ENCODE measurements at regions not wholly inside any gene's neighbourhood (a gene's known extent, or its start where the extent isn't known, plus 50 kb on each side); places are given as distances from the start of the nearest gene placed in this dataset.
A peak's percentile ranks its signal among the peaks of the same experiment; 100 is the strongest.

- no peak overlapping the region for H2AFZ ChIP-seq (ENCODE audit: low read length)
- H3K9ac ChIP-seq (ENCODE audit: low read depth, low read length, poor library complexity, severe bottlenecking) = no peak overlapping the region
- H4K20me1 ChIP-seq (ENCODE audit: insufficient read depth, low read length, poor library complexity, severe bottlenecking) = no peaks in the 10 kb centered on the region
- H3F3A ChIP-seq (ENCODE audit: low read depth) = no peaks in the 10 kb centered on the region
- no peaks in the 10 kb centered on the region for H3K4me1 ChIP-seq (ENCODE audit: insufficient read depth, low read length, poor library complexity, severe bottlenecking)
- H3K9me3 ChIP-seq (ENCODE audit: insufficient read depth, low read depth, low read length) = no peaks in the 10 kb centered on the region
- no peaks in the 10 kb centered on the region for H3K9me2 ChIP-seq (replicated peaks; ENCODE audit: low read depth, low read length)
- no peaks in the 10 kb centered on the region for H3K79me2 ChIP-seq (ENCODE audit: insufficient read depth, low read length)
- TF ChIP-seq CTCF (conservative IDR thresholded peaks at IDR 0.05; ENCODE audit: low read length) = no peak
- no peak for TF ChIP-seq EZH2phosphoT487 (IDR thresholded peaks at IDR 0.05; ENCODE audit: borderline replicate concordance)
- no peak overlapping the region for H3K4me3 ChIP-seq (ENCODE audit: low read length, poor library complexity, severe bottlenecking)
- no peak overlapping the region for H3K4me2 ChIP-seq (ENCODE audit: low read depth, low read length, poor library complexity, severe bottlenecking)
- H3K27me3 ChIP-seq (ENCODE audit: insufficient read depth, low read length, poor library complexity, severe bottlenecking) = no peaks in the 10 kb centered on the region
- H3K36me3 ChIP-seq (ENCODE audit: insufficient read depth, low read length) = no peaks in the 10 kb centered on the region
These were observed 87.3 kb upstream of the TET2 start for GRCh38 chr4:105059337-105059736.

- Histone ChIP-seq H3K9me3 (ENCODE audit: insufficient read depth, low read depth, low read length) (no peaks in the 10 kb centered on the region), H3K9me2 (replicated peaks; ENCODE audit: low read depth, low read length) (no peaks in the 10 kb centered on the region), H3K79me2 (ENCODE audit: insufficient read depth, low read length) (no peaks in the 10 kb centered on the region), H4K20me1 (ENCODE audit: insufficient read depth, low read length, poor library complexity, severe bottlenecking) (no peaks in the 10 kb centered on the region), H3F3A (ENCODE audit: low read depth) (no peaks in the 10 kb centered on the region), H3K36me3 (ENCODE audit: insufficient read depth, low read length) (no peaks in the 10 kb centered on the region), H3K4me3 (ENCODE audit: low read length, poor library complexity, severe bottlenecking) (no peak overlapping the region), H3K9ac (ENCODE audit: low read depth, low read length, poor library complexity, severe bottlenecking) (no peak overlapping the region), H3K4me1 (ENCODE audit: insufficient read depth, low read length, poor library complexity, severe bottlenecking) (no peaks in the 10 kb centered on the region), H3K27me3 (ENCODE audit: insufficient read depth, low read length, poor library complexity, severe bottlenecking) (no peaks in the 10 kb centered on the region), H2AFZ (ENCODE audit: low read length) (no peak overlapping the region), H3K4me2 (ENCODE audit: low read depth, low read length, poor library complexity, severe bottlenecking) (no peak overlapping the region)
- TF ChIP-seq EZH2phosphoT487 (IDR thresholded peaks at IDR 0.05; ENCODE audit: borderline replicate concordance) = no peak
- no peak for TF ChIP-seq CTCF (conservative IDR thresholded peaks at IDR 0.05; ENCODE audit: low read length)
These were observed 86.0 kb upstream of the TET2 start for GRCh38 chr4:105060628-105061027.

GRCh38 chr4:105061136-105061696 is 85.5 kb upstream of the TET2 start:
- H3K79me2 ChIP-seq (ENCODE audit: insufficient read depth, low read length) = no peaks in the 10 kb centered on the region
- no peak for TF ChIP-seq EZH2phosphoT487 (IDR thresholded peaks at IDR 0.05; ENCODE audit: borderline replicate concordance)
- TF ChIP-seq CTCF (conservative IDR thresholded peaks at IDR 0.05; ENCODE audit: low read length) = no peak
- H3K4me1 ChIP-seq (ENCODE audit: insufficient read depth, low read length, poor library complexity, severe bottlenecking) = no peaks in the 10 kb centered on the region
- no peaks in the 10 kb centered on the region for H3K9me2 ChIP-seq (replicated peaks; ENCODE audit: low read depth, low read length)
- no peak overlapping the region for H3K4me3 ChIP-seq (ENCODE audit: low read length, poor library complexity, severe bottlenecking)
- no peaks in the 10 kb centered on the region for H4K20me1 ChIP-seq (ENCODE audit: insufficient read depth, low read length, poor library complexity, severe bottlenecking)
- H3K27me3 ChIP-seq (ENCODE audit: insufficient read depth, low read length, poor library complexity, severe bottlenecking) = no peaks in the 10 kb centered on the region
- no peaks in the 10 kb centered on the region for H3F3A ChIP-seq (ENCODE audit: low read depth)
- H3K4me2 ChIP-seq (ENCODE audit: low read depth, low read length, poor library complexity, severe bottlenecking) = no peak overlapping the region
- H3K9me3 ChIP-seq (ENCODE audit: insufficient read depth, low read depth, low read length) = no peaks in the 10 kb centered on the region
- no peak overlapping the region for H3K9ac ChIP-seq (ENCODE audit: low read depth, low read length, poor library complexity, severe bottlenecking)
- H3K36me3 ChIP-seq (ENCODE audit: insufficient read depth, low read length) = no peaks in the 10 kb centered on the region
- 0 out of 2 replicates have a peak overlapping the region, but pooled peaks have one; percentile 27 for H2AFZ ChIP-seq (ENCODE audit: low read length)

All from Loucy (cell line).